ENCODE measurements at regions not wholly inside any gene's neighbourhood (a gene's known extent, or its start where the extent isn't known, plus 50 kb on each side); places are given as distances from the start of the nearest gene placed in this dataset.
"Not testable (repeated sequence)": the region's sequence is repeated elsewhere in the genome, so short reads cannot be mapped to it uniquely, and the experiment has no call there.

GRCh38 chr6:68007717-68008116 is 627.4 kb upstream of the ADGRB3 start:
- no peak for DNase-seq

GRCh38 chr6:67986694-67987232 is 648.3 kb upstream of the ADGRB3 start:
- DNase-seq, result no peak

- DNase-seq, result no peak
Observed at GRCh38 chr6:67976486-67976885, 658.6 kb upstream of the ADGRB3 start.

GRCh38 chr6:67974931-67975330 is 660.2 kb upstream of the ADGRB3 start:
- DNase-seq, result no peak

- no peak for DNase-seq
Observed at GRCh38 chr6:67971812-67972211, 663.3 kb upstream of the ADGRB3 start.

GRCh38 chr6:67966830-67967229 is 668.3 kb upstream of the ADGRB3 start:
- no peak for DNase-seq

GRCh38 chr6:67956352-67956751 is 678.7 kb upstream of the ADGRB3 start:
- no peak for DNase-seq

GRCh38 chr6:67952948-67953347 is 682.1 kb upstream of the ADGRB3 start:
- no peak for DNase-seq

GRCh38 chr6:67952121-67952520 is 683.0 kb upstream of the ADGRB3 start:
- DNase-seq, result no peak

GRCh38 chr6:67947762-67948161 is 687.3 kb upstream of the ADGRB3 start:
- not testable (repeated sequence) for DNase-seq

- no peak for DNase-seq
Observed at GRCh38 chr6:67935976-67936477, 699.1 kb upstream of the ADGRB3 start.

GRCh38 chr6:67933278-67933677 is 701.8 kb upstream of the ADGRB3 start:
- peak in 1 of 2 experiments; percentile 22 for DNase-seq

- not testable (repeated sequence) for DNase-seq
Observed at GRCh38 chr6:67922588-67922987, 712.5 kb upstream of the ADGRB3 start.

GRCh38 chr6:67920040-67920439 is 715.0 kb upstream of the ADGRB3 start:
- DNase-seq, result not testable (repeated sequence)

- DNase-seq, result no peak
Observed at GRCh38 chr6:67916399-67916798, 718.7 kb upstream of the ADGRB3 start.

- DNase-seq, result no peak
Observed at GRCh38 chr6:67914419-67914818, 720.7 kb upstream of the ADGRB3 start.

GRCh38 chr6:67909354-67909753 is 725.7 kb upstream of the ADGRB3 start:
- no peak for DNase-seq

GRCh38 chr6:67908379-67908778 is 726.7 kb upstream of the ADGRB3 start:
- DNase-seq, result no peak

GRCh38 chr6:67904735-67905134 is 730.3 kb upstream of the ADGRB3 start:
- DNase-seq, result not testable (repeated sequence)

- DNase-seq, result no peak
Observed at GRCh38 chr6:67898875-67899274, 736.2 kb upstream of the ADGRB3 start.

GRCh38 chr6:67897998-67898607 is 737.0 kb upstream of the ADGRB3 start:
- no peak for DNase-seq

- DNase-seq, result no peak
Observed at GRCh38 chr6:67896476-67896875, 738.6 kb upstream of the ADGRB3 start.

- DNase-seq, result no peak
Observed at GRCh38 chr6:67889682-67889995, 745.4 kb upstream of the ADGRB3 start.

GRCh38 chr6:67888886-67889681 is 746.0 kb upstream of the ADGRB3 start:
- no peak for DNase-seq
